HEK293 (cell line): ENCODE measurements at regions not wholly inside any gene's neighbourhood (a gene's known extent, or its start where the extent isn't known, plus 50 kb on each side); places are given as distances from the start of the nearest gene placed in this dataset.
A peak's percentile ranks its signal among the peaks of the same experiment; 100 is the strongest.

Source experiments
- CTCF ChIA-PET: fragments of 350-600 bp; formaldehyde crosslinking; extraction: SDS; loops from one replicate; lab custom pipeline; 2021; ENCODE audit warnings: antibody characterized with exemption; lab: Yijun Ruan, JAX
- POLR2A ChIA-PET: fragments of 300-600 bp; formaldehyde crosslinking; extraction: SDS; loops from one replicate; lab custom pipeline; 2020; ENCODE audit warnings: antibody characterized with exemption, inconsistent platforms; lab: Yijun Ruan, JAX
- H3K27ac ChIP-seq: fragments of 200-500 bp; sonication (Bioruptor generic); 2 replicates; pipeline ENCODE4 v1.5.1; 2014; ENCODE audit warnings: low read depth, low read length, control low read depth, inconsistent platforms; ENCODE audit errors: extremely low read depth
- H3K36me3 ChIP-seq, 2 experiments: fragments of 200-500 bp in 1 of 2; sonication (Bioruptor generic) in 1 of 2; 1 replicate in 1 of 2; 2 replicates in 1 of 2; pipeline ENCODE4 v1.5.1; 2014 to 2017; ENCODE audit warnings: inconsistent platforms in 2 of 2, low read length in 2 of 2; ENCODE audit not compliant: control insufficient read depth in 2 of 2, insufficient read depth in 1 of 2
- H3K4me1 ChIP-seq: fragments of 200-500 bp; sonication (Bioruptor generic); 2 replicates; pipeline ENCODE4 v1.5.1; 2014; ENCODE audit warnings: mild to moderate bottlenecking, low read length, inconsistent platforms; ENCODE audit not compliant: control insufficient read depth, insufficient read depth
- H3K4me3 ChIP-seq: 2 replicates; pipeline ENCODE4 v1.5.1; 2011; ENCODE audit warnings: low read depth, mild to moderate bottlenecking, control low read depth, low read length, moderate library complexity
- H3K9me3 ChIP-seq: fragments of 200-500 bp; sonication (Bioruptor generic); 2 replicates; pipeline ENCODE4 v1.5.1; 2014; ENCODE audit warnings: low read depth, low read length, inconsistent platforms; ENCODE audit not compliant: control insufficient read depth, insufficient read depth
- BCL11A ChIP-seq: fragments of 450-650 bp; formaldehyde crosslinking; IDR thresholded peaks from 2 replicates; pipeline ENCODE4 v1.5.1; 2016; ENCODE audit warnings: low read depth, missing biosample characterization, missing genetic modification characterization
- KLF16 ChIP-seq: fragments of 450-650 bp; formaldehyde crosslinking; IDR thresholded peaks from 2 replicates; pipeline ENCODE4 v1.5.1; 2017; ENCODE audit warnings: missing biosample characterization, missing genetic modification characterization
- KLF8 ChIP-seq: fragments of 450-650 bp; formaldehyde crosslinking; IDR thresholded peaks from 2 replicates; pipeline ENCODE4 v1.5.1; 2016; ENCODE audit warnings: missing biosample characterization, missing genetic modification characterization
- TRIM28 ChIP-seq: IDR thresholded peaks from 2 replicates; pipeline ENCODE4 v1.6.1; 2011; ENCODE audit warnings: low read length, control low read depth, borderline replicate concordance
- ZNF16 ChIP-seq: fragments of 450-650 bp; formaldehyde crosslinking; IDR thresholded peaks from 2 replicates; pipeline ENCODE4 v1.5.1; 2016; ENCODE audit warnings: low read depth, missing biosample characterization, missing genetic modification characterization
- ZNF18 ChIP-seq: fragments of 450-650 bp; formaldehyde crosslinking; IDR thresholded peaks from 2 replicates; pipeline ENCODE4 v1.5.1; 2016; ENCODE audit warnings: missing biosample characterization, missing genetic modification characterization
- ZNF2 ChIP-seq: fragments of 450-650 bp; formaldehyde crosslinking; IDR thresholded peaks from 2 replicates; pipeline ENCODE4 v1.5.1; 2016; ENCODE audit warnings: missing biosample characterization, missing genetic modification characterization
- ZNF37A ChIP-seq: fragments of 450-650 bp; IDR thresholded peaks from 2 replicates; pipeline ENCODE4 v1.5.1; 2018; ENCODE audit warnings: missing biosample characterization, missing genetic modification characterization
- ZNF394 ChIP-seq: fragments of 450-650 bp; formaldehyde crosslinking; IDR thresholded peaks from 2 replicates; pipeline ENCODE4 v1.5.1; 2016; ENCODE audit warnings: missing biosample characterization, missing genetic modification characterization, mild to moderate bottlenecking, moderate library complexity, borderline replicate concordance
- ZNF398 ChIP-seq: fragments of 450-650 bp; formaldehyde crosslinking; IDR thresholded peaks from 2 replicates; pipeline ENCODE4 v1.5.1; 2017; ENCODE audit warnings: missing biosample characterization, missing genetic modification characterization
- ZNF433 ChIP-seq: fragments of 450-650 bp; formaldehyde crosslinking; IDR thresholded peaks from 2 replicates; pipeline ENCODE4 v1.5.1; 2016; ENCODE audit warnings: missing biosample characterization, missing genetic modification characterization, low read depth
- ZNF488 ChIP-seq: fragments of 450-650 bp; formaldehyde crosslinking; IDR thresholded peaks from 2 replicates; pipeline ENCODE4 v1.5.1; 2016; ENCODE audit warnings: missing biosample characterization, missing genetic modification characterization
- ZNF510 ChIP-seq: fragments of 450-650 bp; formaldehyde crosslinking; IDR thresholded peaks from 2 replicates; pipeline ENCODE4 v1.5.1; 2018; ENCODE audit warnings: mild to moderate bottlenecking, missing genetic modification characterization, missing biosample characterization; ENCODE audit not compliant: insufficient replicate concordance
- ZNF549 ChIP-seq: fragments of 450-650 bp; IDR thresholded peaks from 2 replicates; pipeline ENCODE4 v1.5.1; 2018; ENCODE audit warnings: missing biosample characterization, missing genetic modification characterization, mild to moderate bottlenecking, inconsistent platforms, moderate library complexity
- ZNF596 ChIP-seq: fragments of 450-650 bp; IDR thresholded peaks from 2 replicates; pipeline ENCODE4 v1.5.0; 2018; ENCODE audit warnings: missing biosample characterization, mild to moderate bottlenecking, missing genetic modification characterization, moderate library complexity
- ZSCAN4 ChIP-seq: fragments of 450-650 bp; formaldehyde crosslinking; IDR thresholded peaks from 2 replicates; pipeline ENCODE4 v1.5.1; 2017; ENCODE audit warnings: missing biosample characterization, missing genetic modification characterization

- POLR2A ChIA-PET, result no interaction called here
- Histone ChIP-seq H3K4me1 (no peaks in the 10 kb centered on the region; the same call in 1 of the 2 replicates), H3K9me3 (no peaks in the 10 kb centered on the region), H3K27ac (no peak overlapping the region), H3K36me3 (no peaks in the 10 kb centered on the region), H3K4me3 (no peak overlapping the region)
- TF ChIP-seq KLF8 (no peak), ZNF16 (tag by site-specific recombination) (no peak), ZSCAN4 (tag by site-specific recombination) (no peak), ZNF433 (tag by site-specific recombination) (no peak), ZNF37A (tag by site-specific recombination) (no peak), ZNF488 (no peak), ZNF549 (tag by site-specific recombination) (no peak), ZNF18 (tag by site-specific recombination) (no peak), ZNF394 (tag by site-specific recombination) (no peak), ZNF2 (tag by site-specific recombination) (no peak), BCL11A (tag by site-specific recombination) (no peak), ZNF398 (tag by site-specific recombination) (no peak), ZNF510 (tag by site-specific recombination) (no peak), ZNF596 (tag by site-specific recombination) (no peak)
- CTCF ChIA-PET, result interaction anchor here (0.6 to 1.0 kb wide), 4 partner anchors 8 to 135 kb away, joined by 3 to 7 read pairs (median 4); no protein-coding TSS in a partner anchor
These were observed 133.8 kb downstream of the VEGFA start for GRCh38 chr6:43903739-43904290.

GRCh38 chr6:43901733-43902230 lies 131.8 kb downstream of the VEGFA start:
- no peaks in the 10 kb centered on the region for H3K9me3 ChIP-seq
- TF ChIP-seq KLF16, result no peak
- peak; percentile 16; the same call in 1 of the 2 replicates for TF ChIP-seq TRIM28
- H3K4me1 ChIP-seq, result no peaks in the 10 kb centered on the region; the same call in 1 of the 2 replicates
- CTCF ChIA-PET, result interaction anchor here (0.6 to 3.0 kb wide), 5 partner anchors 25 to 173 kb away, joined by 3 to 9 read pairs (median 4); partner anchors contain the start of gene VEGFA
- H3K27ac ChIP-seq, result no peak overlapping the region
- POLR2A ChIA-PET, result interaction anchor here (0.8 kb wide), 1 partner anchor 132 kb away, joined by 3 read pairs; no protein-coding TSS in a partner anchor
- no peaks in the 10 kb centered on the region for H3K36me3 ChIP-seq
- H3K4me3 ChIP-seq, result no peak overlapping the region
